Uterus (tissue), 2 donors: ENCODE measurements at regions not wholly inside any gene's neighbourhood (a gene's known extent, or its start where the extent isn't known, plus 50 kb on each side); places are given as distances from the start of the nearest gene placed in this dataset.

Source experiments
- CTCF ChIP-seq, 4 experiments: fragments of 200-600 bp in 2 of 4; fragments of 450-650 bp in 2 of 4; sonication (generic) in 2 of 4; IDR thresholded peaks; one replicate each; pipeline ENCODE4 v1.5.1; 2016 to 2019; ENCODE audit warnings: antibody characterized with exemption in 4 of 4, mild to moderate bottlenecking in 2 of 4, moderate library complexity in 1 of 4
- POLR2A ChIP-seq, 2 donors: fragments of 450-650 bp; IDR thresholded peaks; one replicate each; pipeline ENCODE4 v1.6.1; 2016; ENCODE audit warnings: antibody characterized with exemption in 2 of 2, mild to moderate bottlenecking in 1 of 2, moderate library complexity in 1 of 2

GRCh38 chr11:104819603-104820002 is 78.7 kb downstream of the CASP12 start:
- TF ChIP-seq CTCF (IDR thresholded peaks at IDR 0.05) (no peak), POLR2A (IDR thresholded peaks at IDR 0.05) (no peak)
